DMS53 (cell line): ENCODE measurements at regions not wholly inside any gene's neighbourhood (a gene's known extent, or its start where the extent isn't known, plus 50 kb on each side); places are given as distances from the start of the nearest gene placed in this dataset.
A peak's percentile ranks its signal among the peaks of the same experiment; 100 is the strongest.

ENCODE experiments used
- DNase-seq: peaks from one replicate; lab custom pipeline; 2025; lab: John Stamatoyannopoulos, UW

DNA sequence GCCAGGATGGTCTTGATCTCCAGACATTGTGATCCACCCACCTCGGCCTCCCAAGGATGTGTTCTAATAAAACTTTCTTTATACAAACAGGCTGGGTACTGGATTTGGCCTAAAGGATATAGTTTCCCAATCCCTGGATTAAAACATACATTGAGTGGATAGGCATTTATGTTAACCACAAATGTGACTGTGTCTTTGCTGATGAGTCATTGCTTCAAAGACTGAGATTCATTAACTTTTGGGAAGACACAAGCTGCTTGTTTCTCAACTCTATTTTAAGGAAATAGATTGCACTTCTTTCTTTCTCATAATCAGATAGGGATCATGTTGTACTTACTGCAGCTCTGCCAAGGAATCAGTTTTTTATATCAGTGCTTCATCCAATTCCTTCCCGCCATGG, 131.3 kb upstream of the AGA start:
- no peak for DNase-seq

DNA sequence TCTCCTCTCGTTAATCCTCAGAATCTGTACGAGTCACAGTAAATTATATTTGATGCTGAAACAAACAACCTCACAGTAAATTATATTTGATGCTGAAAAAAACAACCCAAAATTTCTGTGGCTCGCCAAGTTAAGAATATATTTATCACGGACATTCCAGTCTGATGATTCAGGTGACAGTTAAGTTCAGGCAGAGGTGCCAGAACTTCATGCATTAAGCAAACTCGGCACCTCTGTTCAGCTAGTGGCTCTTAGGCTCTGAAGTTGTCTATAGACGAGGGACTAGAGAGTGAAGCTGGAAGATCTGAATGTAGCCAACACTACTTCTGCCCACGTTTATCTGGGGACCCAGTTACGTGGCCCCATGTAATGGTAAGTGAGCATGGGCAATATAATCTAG, 132.2 kb upstream of the AGA start:
- no peak for DNase-seq

DNA sequence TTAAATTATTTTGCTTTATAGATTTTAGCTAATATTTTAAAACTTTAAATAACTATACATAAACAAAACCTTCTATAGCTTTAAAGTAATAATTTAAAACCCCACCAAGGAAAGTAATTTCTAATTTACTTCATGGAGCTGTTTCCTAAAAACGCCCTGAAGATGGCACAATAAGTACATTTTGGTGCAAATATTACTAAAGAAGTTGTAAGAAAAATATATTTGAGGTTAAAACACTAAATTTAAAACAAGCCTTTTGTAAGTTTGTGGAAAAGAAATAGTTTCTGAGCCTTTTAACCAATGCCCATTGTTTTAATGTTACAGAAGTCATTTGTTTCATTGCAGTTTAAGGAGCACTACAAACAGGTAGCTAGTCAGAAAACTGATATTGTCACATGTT, 137.4 kb upstream of the AGA start:
- DNase-seq, result peak; percentile 9

DNA sequence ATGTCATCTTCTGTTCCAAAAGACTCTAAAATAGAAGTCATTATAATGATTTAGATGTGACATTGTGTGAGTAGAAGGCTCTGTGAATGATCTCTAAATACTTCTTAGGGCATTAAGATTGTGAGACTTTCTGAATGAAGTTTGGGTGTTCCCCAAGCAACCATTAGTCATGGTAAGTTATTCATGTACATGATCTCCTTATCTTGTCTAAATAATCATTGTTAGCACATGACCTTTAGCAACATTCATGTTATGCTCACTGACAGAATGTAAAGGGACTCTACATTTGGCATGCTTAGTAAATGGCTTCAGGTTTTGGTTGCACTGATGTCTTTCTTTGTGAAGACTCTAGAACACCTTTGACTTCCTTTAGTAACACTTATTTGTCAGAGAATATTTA, 140.8 kb upstream of the AGA start:
- no peak for DNase-seq

DNA sequence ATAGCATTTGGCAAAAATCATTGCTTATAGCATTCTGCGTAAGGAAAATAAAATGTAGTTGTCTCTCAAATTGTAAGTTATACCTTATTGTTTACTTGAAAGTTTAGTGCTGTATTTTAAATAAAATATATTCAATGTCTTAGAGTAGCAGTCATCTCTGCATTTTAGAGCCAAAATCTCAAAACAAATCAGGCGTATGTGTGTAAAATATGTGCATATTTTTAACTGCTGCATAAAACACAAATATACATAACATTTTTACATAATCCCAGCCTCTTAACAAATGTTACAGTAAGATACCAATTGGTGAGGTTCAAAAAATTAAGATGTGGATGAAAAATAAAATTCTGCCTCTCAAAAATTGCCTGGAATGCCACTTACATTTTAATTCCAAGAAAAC, 145.8 kb upstream of the AGA start:
- no peak for DNase-seq

DNA sequence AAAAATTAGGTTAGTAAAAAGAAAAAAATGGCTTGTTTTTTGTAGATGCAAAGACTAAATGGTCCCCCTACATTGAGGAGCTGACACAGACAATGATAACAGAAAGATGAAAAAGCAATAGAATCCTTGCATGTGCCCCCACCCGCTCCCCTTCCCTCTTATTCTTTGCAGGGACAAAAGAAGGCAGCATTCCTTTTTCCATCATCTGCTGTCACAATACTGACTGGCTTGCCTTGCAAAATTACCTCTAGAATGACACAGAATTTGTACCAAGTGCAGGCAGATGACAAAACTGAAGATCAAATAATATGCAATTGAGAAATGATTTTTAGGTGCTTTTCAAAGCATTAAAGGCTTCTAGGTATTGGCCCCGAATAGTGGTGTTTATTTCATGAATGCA, 153.1 kb upstream of the AGA start:
- no peak for DNase-seq

DNA sequence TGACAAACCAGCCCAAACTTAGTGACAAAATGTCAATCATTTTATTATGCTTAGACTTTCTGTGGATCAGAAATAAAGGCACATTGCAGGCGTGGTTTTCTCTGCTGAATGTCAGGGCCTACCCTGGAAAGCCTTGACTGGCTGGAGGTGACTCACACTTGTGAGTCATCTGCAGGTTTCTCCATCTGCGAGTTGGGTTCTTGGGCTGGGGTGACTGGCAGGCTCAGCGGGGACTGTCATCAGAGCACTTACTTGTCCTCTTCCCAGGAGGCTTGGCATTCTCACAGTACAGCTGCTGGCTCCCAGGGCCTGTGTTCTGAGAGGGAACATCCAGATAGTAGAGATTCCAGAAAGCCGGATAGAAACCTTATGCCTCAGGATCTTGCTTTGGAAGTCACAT, 153.8 kb upstream of the AGA start:
- peak; percentile 78 for DNase-seq

DNA sequence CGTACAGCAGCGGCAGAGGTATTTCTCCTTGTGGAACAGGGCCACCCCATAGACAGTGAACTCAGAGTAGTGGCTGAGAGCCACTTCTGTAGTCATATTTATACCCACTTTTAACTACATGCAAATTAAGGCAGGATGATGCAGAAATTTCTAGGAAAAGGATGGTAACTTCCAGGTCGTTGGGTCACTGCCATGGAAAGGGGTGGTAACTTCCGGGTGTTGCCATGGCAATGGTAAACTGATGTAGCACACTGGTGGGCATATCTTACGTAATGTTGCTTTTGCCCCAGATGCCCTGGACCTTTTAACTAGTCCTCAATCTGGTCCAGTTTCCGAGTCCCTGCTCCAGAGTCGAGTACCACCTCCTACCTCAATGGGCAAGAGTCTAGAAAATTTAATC, 154.8 kb upstream of the AGA start:
- DNase-seq, result no peak

DNA sequence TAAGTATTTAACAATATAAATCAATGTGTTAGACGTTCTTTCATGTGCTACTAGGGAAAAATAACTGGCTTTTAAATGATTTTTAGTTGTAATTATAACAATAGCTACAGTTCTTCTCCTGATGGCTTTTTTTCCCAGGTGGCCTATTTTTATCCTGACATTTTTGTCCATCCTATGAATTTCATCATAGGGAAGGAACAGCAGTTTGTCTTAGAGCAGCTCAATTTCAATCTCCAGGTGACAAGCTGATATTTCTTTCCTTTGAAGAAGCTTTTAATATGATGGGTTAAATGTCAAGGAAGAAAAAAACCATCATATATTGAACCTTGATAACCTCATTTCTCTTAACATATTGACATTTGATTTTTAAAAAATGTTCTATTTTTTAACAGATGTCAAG, 163.0 kb upstream of the AGA start:
- DNase-seq, result no peak

DNA sequence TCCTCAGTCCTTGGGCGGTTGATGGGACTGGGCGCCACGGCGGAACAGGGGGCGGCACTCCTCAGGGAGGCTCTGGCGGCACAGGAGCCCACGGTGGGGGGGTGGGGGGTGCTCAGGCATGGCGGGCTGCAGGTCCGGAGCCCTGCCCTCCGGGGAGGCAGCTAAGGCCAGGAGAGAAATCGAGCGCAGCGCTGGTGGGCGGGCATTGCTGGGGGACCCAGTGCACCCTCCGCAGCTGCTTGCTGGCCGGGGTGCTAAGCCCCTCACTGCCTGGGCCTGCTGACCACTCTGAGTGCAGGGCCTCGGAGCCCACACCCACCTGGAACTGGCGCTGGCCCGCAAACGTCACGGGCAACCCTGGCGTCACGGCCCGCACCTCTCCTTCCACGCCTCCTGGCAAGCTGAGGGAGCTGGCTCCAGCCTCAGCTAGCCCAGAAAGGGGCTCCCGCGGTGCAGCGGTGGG, 164.9 kb upstream of the AGA start:
- no peak for DNase-seq

DNA sequence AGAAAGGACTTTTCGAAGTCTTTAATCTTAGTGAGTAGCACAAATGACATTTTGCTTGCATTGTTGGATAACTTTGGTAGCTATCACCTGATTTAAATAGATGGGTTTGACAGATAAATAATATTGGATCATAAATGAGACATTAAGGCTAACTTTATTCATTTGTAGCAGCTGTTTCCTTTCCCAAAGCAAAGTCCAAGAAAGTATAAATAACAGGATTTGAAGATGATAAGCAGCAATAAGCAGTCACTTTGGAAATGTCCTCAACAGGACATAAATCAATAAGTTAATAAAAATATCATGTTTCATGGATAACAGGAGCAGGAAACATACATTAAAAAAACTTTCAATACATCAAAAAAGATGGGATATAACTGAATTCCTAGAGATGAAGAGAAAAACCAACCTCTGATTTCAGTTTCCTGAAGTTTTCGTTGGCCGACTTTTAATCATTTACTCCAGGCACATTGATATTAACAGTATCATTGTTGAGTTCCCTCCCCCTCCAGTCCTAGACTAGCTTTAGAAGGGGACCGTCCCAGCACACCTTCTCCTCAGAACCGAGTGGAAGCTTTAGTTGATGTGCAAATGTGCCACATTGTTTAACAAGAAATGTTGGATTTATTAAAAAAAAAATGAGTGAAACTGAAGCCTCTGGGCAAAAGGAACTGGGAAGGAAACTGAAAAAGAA, 169.9 kb upstream of the AGA start:
- no peak for DNase-seq

DNA sequence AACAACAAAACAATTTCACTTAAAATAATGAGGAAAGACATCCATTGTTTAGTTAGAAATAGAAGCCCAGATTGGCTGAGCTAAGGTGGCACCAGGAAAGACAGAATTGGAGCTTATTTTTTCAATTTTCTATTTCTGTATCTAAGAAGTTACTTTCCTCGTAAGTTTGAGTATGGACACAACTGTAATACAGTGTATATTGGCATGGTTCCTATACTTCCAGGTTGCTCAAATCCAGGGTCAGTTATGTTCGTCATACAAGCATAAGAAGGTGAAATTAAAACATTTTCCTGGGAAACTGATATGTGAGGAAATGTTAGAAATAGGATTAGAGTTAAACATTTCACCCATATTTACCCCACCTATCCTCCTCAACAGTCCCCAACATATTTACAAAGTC, 170.4 kb upstream of the AGA start:
- no peak for DNase-seq

DNA sequence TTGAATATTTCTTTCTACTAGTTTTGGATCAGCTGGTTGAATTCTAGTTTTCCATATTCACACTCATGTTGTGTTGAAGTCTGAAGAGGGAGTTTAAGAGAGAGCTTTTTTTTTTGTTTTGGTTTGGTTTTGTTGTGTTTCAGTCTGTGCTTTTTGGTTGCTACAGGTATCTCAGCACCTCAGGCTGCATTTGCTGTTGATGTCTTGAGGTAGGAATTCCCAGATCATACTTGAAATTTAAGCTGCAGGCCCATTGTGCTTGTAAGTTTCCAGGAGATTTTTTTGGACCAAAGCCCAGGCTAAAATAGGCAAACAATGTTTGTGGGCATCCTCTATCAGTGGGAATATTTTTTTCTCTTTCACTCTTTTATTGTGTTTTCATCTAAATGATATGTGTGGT, 190.2 kb upstream of the AGA start:
- peak; percentile 9 for DNase-seq

DNA sequence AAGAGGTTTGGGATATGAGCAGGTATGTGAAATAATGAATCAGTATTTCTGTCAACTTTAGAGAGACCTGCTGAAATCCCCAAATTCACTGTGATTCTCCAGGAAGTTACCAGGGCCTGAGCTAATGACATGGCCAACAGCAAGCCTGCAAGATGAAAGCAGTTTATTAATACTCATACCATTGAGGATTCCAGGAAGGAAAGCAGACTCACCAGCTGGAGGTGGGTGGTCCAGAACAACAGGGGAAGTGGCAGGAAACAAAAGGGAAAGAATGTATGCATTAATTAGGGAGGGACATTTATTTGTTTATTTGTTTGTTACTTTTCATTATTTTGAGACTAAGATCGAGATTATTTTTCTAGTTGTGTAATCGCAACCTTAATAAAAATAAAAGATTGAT, 196.6 kb upstream of the AGA start:
- no peak for DNase-seq

DNA sequence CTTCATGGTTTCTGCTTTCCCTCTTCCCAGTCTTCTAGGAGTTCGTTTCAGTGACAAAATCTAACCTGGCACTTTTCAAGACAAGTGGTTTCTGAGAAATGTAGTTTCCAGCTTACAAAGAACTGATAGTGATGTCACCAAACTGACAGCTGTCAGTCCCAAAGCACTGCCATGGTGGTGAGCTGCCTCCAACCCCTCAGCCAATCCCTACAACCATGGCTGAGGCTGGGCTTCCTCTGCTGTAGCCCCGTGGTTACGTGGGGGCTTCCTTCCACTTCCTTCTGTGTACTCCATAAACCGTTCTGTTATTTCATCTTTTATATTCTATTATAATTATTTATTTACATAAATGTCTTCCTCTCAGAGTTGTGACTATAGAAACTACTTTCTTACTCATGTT, 198.6 kb upstream of the AGA start:
- DNase-seq, result no peak

DNA sequence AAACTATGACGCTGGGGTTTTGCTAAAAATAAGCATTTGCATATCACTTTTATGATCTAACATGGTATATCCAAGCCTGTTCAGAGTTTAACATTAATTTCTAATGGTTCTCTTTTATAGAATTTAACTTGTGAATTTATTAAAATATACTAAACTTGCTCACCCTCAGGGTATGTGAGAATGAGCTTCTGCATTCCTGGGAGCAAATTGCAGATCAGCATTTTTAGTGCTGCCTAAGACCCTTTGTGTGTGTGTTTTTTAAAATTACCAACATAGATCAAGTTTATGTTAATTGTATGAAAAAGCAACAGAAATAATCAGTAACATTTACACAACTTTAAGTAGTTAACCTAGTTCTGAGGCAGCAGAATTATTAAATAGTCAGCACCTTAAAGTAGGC, 218.0 kb upstream of the AGA start:
- DNase-seq, result no peak

DNA sequence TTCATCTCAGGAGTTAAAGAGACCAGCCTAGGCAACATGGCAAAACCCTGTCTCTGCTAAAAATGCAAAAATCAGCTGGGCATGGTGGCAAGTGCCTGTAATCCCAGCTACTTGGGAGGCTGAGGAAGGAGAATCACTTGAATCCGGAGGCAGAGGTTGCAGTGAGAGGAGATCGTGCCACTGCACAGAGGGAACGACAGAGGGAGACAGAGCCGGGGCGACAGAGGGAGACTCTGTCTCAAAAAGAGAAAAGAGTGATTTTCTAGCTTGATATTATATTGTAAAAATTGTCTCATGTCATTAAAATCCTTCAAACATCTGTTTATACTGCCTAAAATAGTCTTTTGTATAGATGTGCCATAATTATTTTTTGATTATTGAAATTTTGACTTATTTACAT, 225.4 kb upstream of the AGA start:
- peak; percentile 43 for DNase-seq

DNA sequence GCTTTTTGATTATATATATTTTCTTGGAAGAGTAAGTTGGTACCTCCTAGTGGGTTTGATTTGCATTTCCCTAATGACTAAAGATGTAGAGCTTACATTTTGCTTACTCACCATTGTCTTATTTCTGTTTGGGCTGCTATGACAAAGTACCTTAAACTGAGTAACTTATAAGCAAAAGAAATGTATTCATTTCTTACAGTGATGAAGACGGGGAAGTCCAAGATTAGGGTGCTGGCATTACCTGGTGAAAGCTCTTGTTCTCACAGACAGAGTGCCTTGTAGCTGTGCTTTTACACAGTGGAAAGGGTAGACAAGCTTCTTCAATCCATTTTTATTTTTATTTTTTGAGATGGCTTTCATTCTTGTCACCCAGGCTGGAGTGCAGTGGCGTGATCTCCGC, 229.2 kb upstream of the AGA start:
- DNase-seq, result no peak

DNA sequence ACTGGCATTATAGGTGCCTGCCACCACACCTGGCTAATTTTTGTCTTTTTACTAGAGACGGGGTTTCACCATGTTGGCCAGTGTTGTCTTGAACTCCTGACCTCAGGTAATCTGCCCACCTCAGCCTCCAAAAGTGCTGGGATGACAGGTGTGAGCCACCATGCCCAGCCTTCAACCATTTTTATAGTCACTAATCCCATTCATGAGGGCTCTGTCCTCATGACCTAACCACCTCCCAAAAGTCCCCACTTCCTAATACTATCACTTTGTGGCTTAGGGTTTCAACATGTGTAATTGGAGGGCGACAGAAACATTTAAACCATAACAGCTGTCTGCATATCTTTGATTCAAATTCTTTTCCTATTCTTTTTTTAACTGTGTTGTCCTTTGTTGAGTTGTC, 229.6 kb upstream of the AGA start:
- DNase-seq, result no peak

DNA sequence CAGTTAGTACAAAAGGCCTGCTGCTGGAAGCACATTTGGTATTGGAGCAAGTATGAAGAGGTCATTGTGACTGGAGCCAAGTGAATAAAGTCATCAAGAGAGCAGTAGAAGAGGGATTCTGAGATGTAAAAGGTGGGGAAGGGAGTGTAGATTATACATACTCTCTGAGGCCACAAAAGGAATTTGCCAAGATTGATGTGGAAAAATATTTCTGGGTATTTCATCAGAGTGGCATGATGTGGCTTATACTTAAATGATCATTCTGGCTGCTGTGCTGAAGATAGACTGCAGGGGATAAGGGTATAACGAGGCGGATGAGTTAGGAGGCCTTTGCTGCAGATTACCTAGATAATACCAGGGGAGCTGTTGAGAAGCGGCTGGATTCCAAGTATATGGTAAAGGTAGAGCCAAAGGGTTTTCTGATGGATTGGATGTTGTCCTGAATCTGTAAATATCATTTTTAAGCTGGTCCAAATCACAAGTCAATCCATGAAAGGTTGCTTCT, 231.8 kb upstream of the AGA start:
- no peak for DNase-seq

DNA sequence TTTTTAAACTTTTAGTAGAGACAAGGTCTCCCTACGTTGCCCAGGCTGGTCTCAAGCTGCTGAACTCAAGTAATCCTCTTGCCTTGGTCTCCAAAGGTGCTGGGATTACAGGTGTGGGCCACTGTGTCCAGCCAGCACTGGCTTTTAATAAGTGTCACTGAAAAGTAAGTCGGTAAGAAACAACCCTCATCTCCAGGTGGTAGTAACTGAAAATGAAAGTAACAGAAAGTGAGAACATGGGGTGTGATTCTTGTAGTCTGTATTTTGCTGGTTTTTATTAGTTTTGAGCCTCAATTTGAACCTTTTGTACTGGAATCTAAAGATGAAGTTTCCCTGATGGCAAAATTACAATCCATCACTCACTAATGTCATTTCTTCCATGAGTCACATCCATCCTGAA, 238.1 kb upstream of the AGA start:
- DNase-seq, result no peak

DNA sequence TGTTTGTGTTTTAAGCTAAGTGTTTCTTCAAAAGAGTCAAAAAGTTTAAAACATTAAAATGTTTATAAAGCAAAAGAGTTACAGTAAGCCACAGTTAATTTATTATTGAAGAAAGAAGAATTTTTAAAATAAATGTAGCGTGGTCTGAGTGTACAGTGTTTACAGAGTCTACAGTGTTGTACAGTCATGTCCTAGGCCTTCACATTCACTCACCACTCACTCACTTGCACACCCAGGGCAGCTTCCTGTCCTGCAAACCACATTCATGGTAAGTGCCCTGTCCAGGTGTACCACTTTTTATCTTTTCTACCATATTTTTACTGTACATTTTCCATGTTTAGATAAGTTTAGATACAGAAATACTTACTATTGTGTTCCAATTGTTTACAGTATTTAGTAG, 239.7 kb upstream of the AGA start:
- DNase-seq, result no peak

DNA sequence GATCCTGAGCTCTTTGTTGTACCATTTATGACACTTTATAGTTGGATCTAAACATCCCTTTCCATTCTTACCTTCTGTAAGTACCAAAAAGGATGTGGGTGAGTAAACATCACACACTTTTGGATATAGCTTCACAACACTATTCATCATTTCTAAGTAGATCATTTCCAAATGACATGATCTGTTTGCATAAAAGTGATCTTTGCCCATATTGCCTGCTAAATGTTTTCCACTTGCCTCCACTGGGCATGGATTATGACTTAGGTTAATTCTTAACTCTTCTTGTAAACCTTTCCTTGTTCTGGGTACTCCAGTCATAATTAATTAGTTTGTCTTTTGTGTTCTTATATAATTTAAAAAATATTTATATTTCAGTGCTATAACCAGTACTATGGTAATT, 244.9 kb upstream of the AGA start:
- no peak for DNase-seq

DNA sequence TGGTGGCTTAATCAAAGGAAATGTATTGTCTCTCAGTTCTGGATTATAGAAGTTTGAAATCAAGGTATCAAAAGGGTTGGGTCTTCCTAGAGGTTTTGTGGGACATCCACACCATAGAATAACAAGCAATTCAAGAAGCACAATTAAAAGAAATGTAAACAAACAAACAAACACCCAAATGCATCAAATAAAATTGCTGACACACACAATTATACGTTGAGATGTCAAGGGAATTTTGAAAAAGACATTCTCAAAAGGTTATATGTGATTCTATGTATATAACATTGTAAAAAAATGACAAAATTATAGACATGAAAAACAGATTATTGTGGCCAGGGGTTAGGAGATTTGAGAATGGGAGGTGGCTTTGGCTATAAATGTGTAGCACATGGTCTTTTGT, 250.7 kb upstream of the AGA start:
- DNase-seq, result no peak
